ENCODE measurements at regions not wholly inside any gene's neighbourhood (a gene's known extent, or its start where the extent isn't known, plus 50 kb on each side); places are given as distances from the start of the nearest gene placed in this dataset.

GRCh38 chr1:5506634-5507033, 485.6 kb downstream of the NPHP4 start:
- Histone ChIP-seq H3K4me1 (ENCODE audit: insufficient read depth, low read length) (no peaks in the 10 kb centered on the region), H3K9ac (ENCODE audit: low read depth, low read length) (no peak overlapping the region), H3K36me3 (ENCODE audit: insufficient read depth, low read depth, low read length) (no peaks in the 10 kb centered on the region), H3K27me3 (ENCODE audit: insufficient read depth, low read length) (peaks cover 10% of the 10 kb centered on the region; the same call in 1 of the 2 replicates), H3K9me3 (ENCODE audit: insufficient read depth, low read depth, low read length) (no peaks in the 10 kb centered on the region), H3K4me3 (ENCODE audit: low read length) (no peak overlapping the region), H3K27ac (ENCODE audit: low read length) (no peak overlapping the region)

DNA sequence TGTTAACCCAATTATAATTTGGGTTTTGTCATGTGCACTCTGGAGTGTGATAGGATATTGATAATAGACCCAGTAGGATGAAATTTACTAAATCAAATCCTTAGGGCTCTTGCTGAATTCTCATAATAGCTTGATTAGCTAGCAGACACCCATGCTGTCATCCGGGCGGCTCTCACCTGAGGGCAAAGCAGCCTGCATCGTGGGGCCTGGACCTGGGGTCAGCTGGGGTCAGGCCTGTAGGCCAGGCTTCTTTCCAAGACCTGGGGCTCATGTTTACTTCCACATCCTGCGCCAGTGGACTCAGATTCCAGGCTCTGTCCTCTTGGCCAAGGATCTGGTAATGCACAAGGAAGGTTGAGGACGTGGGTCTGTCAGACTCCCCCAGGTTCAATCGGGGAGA, 486.3 kb downstream of the NPHP4 start:
- Histone ChIP-seq H3K9me3 (ENCODE audit: insufficient read depth, low read depth, low read length) (no peaks in the 10 kb centered on the region), H3K27me3 (ENCODE audit: insufficient read depth, low read length) (0 out of 2 replicates have a peak, but pooled peaks cover 4% of the 10 kb centered on the region)

GRCh38 chr1:5504364-5504740, 487.9 kb downstream of the NPHP4 start:
- Histone ChIP-seq H3K9me3 (ENCODE audit: insufficient read depth, low read depth, low read length) (no peaks in the 10 kb centered on the region), H3K4me1 (ENCODE audit: insufficient read depth, low read length) (no peaks in the 10 kb centered on the region), H3K27ac (ENCODE audit: low read length) (no peak overlapping the region), H3K36me3 (ENCODE audit: insufficient read depth, low read depth, low read length) (no peaks in the 10 kb centered on the region), H3K4me3 (ENCODE audit: low read length) (no peak overlapping the region), H3K27me3 (ENCODE audit: insufficient read depth, low read length) (no peaks in the 10 kb centered on the region), H3K9ac (ENCODE audit: low read depth, low read length) (no peak overlapping the region)

More for the DNA sequence above, 486.3 kb downstream of the NPHP4 start:
- no peak overlapping the region for H3K27ac ChIP-seq (ENCODE audit: low read length)
- H3K4me1 ChIP-seq (ENCODE audit: insufficient read depth, low read length), result no peaks in the 10 kb centered on the region
- no peak overlapping the region for H3K9ac ChIP-seq (ENCODE audit: low read depth, low read length)
- H3K4me3 ChIP-seq (ENCODE audit: low read length), result no peak overlapping the region
- H3K36me3 ChIP-seq (ENCODE audit: insufficient read depth, low read depth, low read length), result no peaks in the 10 kb centered on the region

- Histone ChIP-seq H3K9me3 (ENCODE audit: insufficient read depth, low read depth, low read length) (no peaks in the 10 kb centered on the region), H3K36me3 (ENCODE audit: insufficient read depth, low read depth, low read length) (no peaks in the 10 kb centered on the region), H3K9ac (ENCODE audit: low read depth, low read length) (no peak overlapping the region), H3K4me1 (ENCODE audit: insufficient read depth, low read length) (no peaks in the 10 kb centered on the region), H3K4me3 (ENCODE audit: low read length) (no peak overlapping the region), H3K27me3 (ENCODE audit: insufficient read depth, low read length) (no peaks in the 10 kb centered on the region), H3K27ac (ENCODE audit: low read length) (no peak overlapping the region)
Observed at GRCh38 chr1:5503556-5504363, 488.5 kb downstream of the NPHP4 start.

DNA sequence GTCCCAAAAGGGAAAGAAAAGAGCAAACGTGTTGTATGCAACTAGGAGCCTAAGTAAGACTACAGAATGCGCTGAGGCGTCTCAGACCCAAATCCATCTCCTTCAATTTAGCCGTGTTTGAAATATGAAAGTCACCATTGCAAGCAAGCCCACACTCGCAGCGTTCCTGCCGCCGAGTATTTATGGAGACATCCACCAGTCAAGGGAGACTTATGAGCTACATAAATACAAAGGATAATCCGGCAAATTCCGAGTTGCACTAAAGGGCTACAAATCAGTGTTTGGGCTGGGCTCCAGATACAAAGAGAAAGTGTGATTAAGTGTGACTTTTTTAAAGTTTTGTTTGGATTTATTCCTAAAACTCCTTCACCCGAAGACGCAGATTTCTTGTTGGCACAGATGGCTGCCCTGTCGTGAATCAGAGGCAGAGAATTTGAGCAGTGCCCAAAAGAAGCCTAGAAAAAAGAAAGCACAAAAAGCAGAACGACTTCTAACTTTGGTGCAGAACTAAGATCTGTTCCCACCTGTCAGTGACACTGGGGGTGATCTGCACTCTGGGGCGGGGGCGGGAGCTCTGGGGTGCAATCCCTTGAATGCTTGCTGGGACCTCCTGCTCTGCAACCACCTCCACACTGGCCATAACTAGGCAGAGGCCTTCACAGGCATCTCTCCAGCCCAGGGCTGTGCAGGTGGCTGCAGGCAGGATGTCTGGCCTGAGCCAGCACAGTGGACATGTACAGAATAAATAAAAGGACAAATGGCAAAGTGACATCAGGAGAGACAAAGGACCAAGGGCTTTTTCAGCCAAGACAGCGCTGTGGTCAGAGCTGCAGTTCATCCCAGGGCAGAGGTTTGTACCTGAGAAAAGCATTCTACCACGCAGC, 489.7 kb downstream of the NPHP4 start:
- no peaks in the 10 kb centered on the region for H3K9me3 ChIP-seq (ENCODE audit: insufficient read depth, low read depth, low read length)
- H3K4me3 ChIP-seq (ENCODE audit: low read length), result no peak overlapping the region
- H3K36me3 ChIP-seq (ENCODE audit: insufficient read depth, low read depth, low read length), result no peaks in the 10 kb centered on the region
- H3K27me3 ChIP-seq (ENCODE audit: insufficient read depth, low read length), result no peaks in the 10 kb centered on the region
- H3K4me1 ChIP-seq (ENCODE audit: insufficient read depth, low read length), result no peaks in the 10 kb centered on the region
- H3K9ac ChIP-seq (ENCODE audit: low read depth, low read length), result no peak overlapping the region
- no peak overlapping the region for H3K27ac ChIP-seq (ENCODE audit: low read length)

- Histone ChIP-seq H3K27ac (ENCODE audit: low read length) (no peak overlapping the region), H3K27me3 (ENCODE audit: insufficient read depth, low read length) (no peaks in the 10 kb centered on the region), H3K4me1 (ENCODE audit: insufficient read depth, low read length) (no peaks in the 10 kb centered on the region), H3K4me3 (ENCODE audit: low read length) (no peak overlapping the region), H3K36me3 (ENCODE audit: insufficient read depth, low read depth, low read length) (no peaks in the 10 kb centered on the region), H3K9ac (ENCODE audit: low read depth, low read length) (no peak overlapping the region), H3K9me3 (ENCODE audit: insufficient read depth, low read depth, low read length) (0 out of 2 replicates have a peak, but pooled peaks cover 4% of the 10 kb centered on the region)
Observed at GRCh38 chr1:5501206-5501930, 490.9 kb downstream of the NPHP4 start.

GRCh38 chr1:5500541-5500940, 491.7 kb downstream of the NPHP4 start:
- Histone ChIP-seq H3K27me3 (ENCODE audit: insufficient read depth, low read length) (no peaks in the 10 kb centered on the region), H3K9me3 (ENCODE audit: insufficient read depth, low read depth, low read length) (0 out of 2 replicates have a peak, but pooled peaks cover 4% of the 10 kb centered on the region), H3K36me3 (ENCODE audit: insufficient read depth, low read depth, low read length) (no peaks in the 10 kb centered on the region)

GRCh38 chr1:5497503-5497902, 494.7 kb downstream of the NPHP4 start:
- no peaks in the 10 kb centered on the region for H3K27me3 ChIP-seq (ENCODE audit: insufficient read depth, low read length)
- no peak overlapping the region for H3K27ac ChIP-seq (ENCODE audit: low read length)
- H3K9me3 ChIP-seq (ENCODE audit: insufficient read depth, low read depth, low read length), result 0 out of 2 replicates have a peak, but pooled peaks cover 4% of the 10 kb centered on the region
- no peak overlapping the region for H3K4me3 ChIP-seq (ENCODE audit: low read length)
- no peak overlapping the region for H3K9ac ChIP-seq (ENCODE audit: low read depth, low read length)
- no peaks in the 10 kb centered on the region for H3K36me3 ChIP-seq (ENCODE audit: insufficient read depth, low read depth, low read length)
- H3K4me1 ChIP-seq (ENCODE audit: insufficient read depth, low read length), result no peaks in the 10 kb centered on the region

More at GRCh38 chr1:5500541-5500940, 491.7 kb downstream of the NPHP4 start:
- H3K27ac ChIP-seq (ENCODE audit: low read length), result no peak overlapping the region
- no peak overlapping the region for H3K4me3 ChIP-seq (ENCODE audit: low read length)
- no peaks in the 10 kb centered on the region for H3K4me1 ChIP-seq (ENCODE audit: insufficient read depth, low read length)
- H3K9ac ChIP-seq (ENCODE audit: low read depth, low read length), result no peak overlapping the region

DNA sequence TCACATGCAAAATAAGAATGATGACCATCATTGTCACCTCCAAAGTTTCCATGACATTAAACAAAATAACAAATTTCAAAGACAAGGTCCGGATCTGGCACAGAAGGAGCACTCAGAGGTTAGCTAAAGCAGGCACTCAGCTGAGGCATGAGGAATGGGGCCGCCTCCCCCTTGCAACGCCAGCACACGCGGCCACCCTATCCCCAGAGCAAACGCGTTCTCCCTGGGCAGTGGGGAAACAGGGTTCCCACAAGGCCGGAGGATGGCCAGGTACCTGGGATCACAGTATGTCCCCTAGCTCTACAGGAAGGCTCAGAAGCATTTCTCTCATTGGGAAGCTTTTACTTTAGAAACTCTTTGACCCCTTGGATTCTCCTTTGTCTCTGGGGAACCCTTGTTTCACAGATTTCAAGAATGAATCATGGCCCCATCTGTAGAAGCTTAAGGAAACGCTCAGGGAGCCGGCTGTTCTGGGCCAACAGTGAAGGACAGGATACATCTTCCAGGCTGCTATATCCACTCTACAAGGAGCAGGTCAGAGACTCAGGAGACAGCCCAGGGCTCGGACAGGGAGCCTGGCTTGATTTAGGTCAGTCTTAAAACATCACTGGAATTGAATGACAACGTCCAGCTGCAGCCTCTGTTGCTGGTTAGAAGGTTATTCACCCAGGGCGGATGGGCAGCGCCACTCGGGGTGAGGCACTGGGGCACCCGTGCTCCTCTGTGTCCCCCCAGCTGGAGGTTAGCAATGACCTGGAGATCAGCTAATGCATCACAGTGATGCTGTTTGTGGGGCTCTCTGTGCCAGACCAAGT, 496.4 kb downstream of the NPHP4 start:
- Histone ChIP-seq H3K36me3 (ENCODE audit: insufficient read depth, low read depth, low read length) (no peaks in the 10 kb centered on the region), H3K4me1 (ENCODE audit: insufficient read depth, low read length) (no peaks in the 10 kb centered on the region), H3K4me3 (ENCODE audit: low read length) (no peak overlapping the region), H3K27me3 (ENCODE audit: insufficient read depth, low read length) (no peaks in the 10 kb centered on the region), H3K9me3 (ENCODE audit: insufficient read depth, low read depth, low read length) (0 out of 2 replicates have a peak, but pooled peaks cover 4% of the 10 kb centered on the region), H3K27ac (ENCODE audit: low read length) (no peak overlapping the region), H3K9ac (ENCODE audit: low read depth, low read length) (no peak overlapping the region)

DNA sequence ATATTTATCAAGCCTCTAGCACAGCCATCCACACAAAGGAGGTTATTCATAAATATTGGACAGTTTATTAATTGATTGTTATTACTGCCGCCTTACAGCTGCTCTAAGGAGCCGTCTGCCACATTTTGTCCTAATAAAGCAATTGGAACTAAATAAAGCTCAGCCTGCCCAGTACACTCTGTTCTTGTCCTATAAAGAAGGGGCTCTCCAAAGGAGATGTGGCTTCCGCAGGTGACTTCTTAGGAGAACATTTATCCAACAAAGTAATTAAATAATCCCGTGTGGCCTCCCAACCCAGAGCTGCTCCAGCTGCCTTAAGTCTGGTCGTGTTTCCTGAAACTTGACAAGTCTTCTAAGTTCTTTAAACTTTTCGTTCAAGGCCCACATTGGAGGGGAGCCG, 497.7 kb downstream of the NPHP4 start:
- Histone ChIP-seq H3K9me3 (ENCODE audit: insufficient read depth, low read depth, low read length) (0 out of 2 replicates have a peak, but pooled peaks cover 4% of the 10 kb centered on the region), H3K4me3 (ENCODE audit: low read length) (no peak overlapping the region), H3K9ac (ENCODE audit: low read depth, low read length) (no peak overlapping the region), H3K27ac (ENCODE audit: low read length) (no peak overlapping the region), H3K36me3 (ENCODE audit: insufficient read depth, low read depth, low read length) (no peaks in the 10 kb centered on the region), H3K27me3 (ENCODE audit: insufficient read depth, low read length) (no peaks in the 10 kb centered on the region), H3K4me1 (ENCODE audit: insufficient read depth, low read length) (no peaks in the 10 kb centered on the region)

Data from iPS-20b (cell line).